ENCODE measurements at regions not wholly inside any gene's neighbourhood (a gene's known extent, or its start where the extent isn't known, plus 50 kb on each side); places are given as distances from the start of the nearest gene placed in this dataset.

GRCh38 chr12:75882421-75882820, 149.2 kb downstream of the PHLDA1 start:
- no peak overlapping the region for H3K4me2 ChIP-seq (ENCODE audit: extremely low read depth, insufficient read depth, low read length)
- H2AFZ ChIP-seq (ENCODE audit: low read length): no peak overlapping the region
- H3K4me3 ChIP-seq (replicated peaks in 1 of 4; ENCODE audit: control extremely low read depth in 1 of 4, insufficient read depth in 1 of 4, low read depth in 3 of 4, low read length in 4 of 4): no peak overlapping the region
- no peaks in the 10 kb centered on the region for H3K9me3 ChIP-seq (ENCODE audit: control insufficient read depth, insufficient read depth, low read depth, low read length)
- no peak overlapping the region for H3K27ac ChIP-seq (ENCODE audit: insufficient read depth, low read length)
- no peak for TF ChIP-seq CTCF (conservative IDR thresholded peaks at IDR 0.05 in 1 of 2, IDR thresholded peaks at IDR 0.05 in 1 of 2; ENCODE audit: low read depth in 1 of 2, low read length in 2 of 2)
- TF ChIP-seq EZH2 (IDR thresholded peaks at IDR 0.05; ENCODE audit: low read length, missing control alignments): no peak
- no peaks in the 10 kb centered on the region for H3K79me2 ChIP-seq (ENCODE audit: control insufficient read depth, insufficient read depth, low read length)
- H3K4me1 ChIP-seq (ENCODE audit: control insufficient read depth, extremely low read depth, insufficient read depth, low read length): no peaks in the 10 kb centered on the region
- H4K20me1 ChIP-seq (ENCODE audit: control insufficient read depth, extremely low read depth, insufficient read depth, low read length): no peaks in the 10 kb centered on the region
- DNase-seq (ENCODE audit: low read depth in 2 of 2): peak in 1 of 2 donors; percentile 40
- no peaks in the 10 kb centered on the region for H3K27me3 ChIP-seq (ENCODE audit: control insufficient read depth, insufficient read depth, low read length)
- no peaks in the 10 kb centered on the region for H3K36me3 ChIP-seq (ENCODE audit: control insufficient read depth, insufficient read depth, low read length)
- no peak overlapping the region for H3K9ac ChIP-seq (ENCODE audit: insufficient read depth, low read length)

- Histone ChIP-seq H3K27ac (ENCODE audit: insufficient read depth, low read length) (no peak overlapping the region), H3K36me3 (ENCODE audit: control insufficient read depth, insufficient read depth, low read length) (no peaks in the 10 kb centered on the region), H3K4me1 (ENCODE audit: control insufficient read depth, extremely low read depth, insufficient read depth, low read length) (no peaks in the 10 kb centered on the region), H4K20me1 (ENCODE audit: control insufficient read depth, extremely low read depth, insufficient read depth, low read length) (no peaks in the 10 kb centered on the region), H3K9ac (ENCODE audit: insufficient read depth, low read length) (no peak overlapping the region), H3K4me3 (replicated peaks in 1 of 4; ENCODE audit: control extremely low read depth in 1 of 4, insufficient read depth in 1 of 4, low read depth in 3 of 4, low read length in 4 of 4) (no peak overlapping the region), H3K4me2 (ENCODE audit: extremely low read depth, insufficient read depth, low read length) (no peak overlapping the region), H2AFZ (ENCODE audit: low read length) (no peak overlapping the region), H3K9me3 (ENCODE audit: control insufficient read depth, insufficient read depth, low read depth, low read length) (no peaks in the 10 kb centered on the region), H3K79me2 (ENCODE audit: control insufficient read depth, insufficient read depth, low read length) (no peaks in the 10 kb centered on the region), H3K27me3 (ENCODE audit: control insufficient read depth, insufficient read depth, low read length) (no peaks in the 10 kb centered on the region)
- peak; percentile 54 to 71 for DNase-seq (ENCODE audit: low read depth in 2 of 2)
- TF ChIP-seq EZH2 (IDR thresholded peaks at IDR 0.05; ENCODE audit: low read length, missing control alignments) (no peak), CTCF (conservative IDR thresholded peaks at IDR 0.05 in 1 of 2, IDR thresholded peaks at IDR 0.05 in 1 of 2; ENCODE audit: low read depth in 1 of 2, low read length in 2 of 2) (no peak)
Observed at GRCh38 chr12:75881920-75882319, 149.7 kb downstream of the PHLDA1 start.

- Histone ChIP-seq H2AFZ (ENCODE audit: low read length) (peak overlapping the region; percentile 49), H3K27ac (ENCODE audit: insufficient read depth, low read length) (peak overlapping the region; percentile 62)
- peak in 1 of 2 donors; percentile 86 for DNase-seq (ENCODE audit: low read depth in 2 of 2)
Observed at GRCh38 chr12:75877763-75878621, 153.6 kb downstream of the PHLDA1 start.

More at GRCh38 chr12:75877763-75878621, 153.6 kb downstream of the PHLDA1 start:
- Histone ChIP-seq H3K9me3 (ENCODE audit: control insufficient read depth, insufficient read depth, low read depth, low read length) (no peaks in the 10 kb centered on the region), H4K20me1 (ENCODE audit: control insufficient read depth, extremely low read depth, insufficient read depth, low read length) (no peaks in the 10 kb centered on the region), H3K27me3 (ENCODE audit: control insufficient read depth, insufficient read depth, low read length) (no peaks in the 10 kb centered on the region), H3K4me1 (ENCODE audit: control insufficient read depth, extremely low read depth, insufficient read depth, low read length) (peaks cover 2% of the 10 kb centered on the region), H3K4me2 (ENCODE audit: extremely low read depth, insufficient read depth, low read length) (peak overlapping the region; percentile 69), H3K36me3 (ENCODE audit: control insufficient read depth, insufficient read depth, low read length) (no peaks in the 10 kb centered on the region), H3K79me2 (ENCODE audit: control insufficient read depth, insufficient read depth, low read length) (no peaks in the 10 kb centered on the region), H3K4me3 (replicated peaks in 1 of 4; ENCODE audit: control extremely low read depth in 1 of 4, insufficient read depth in 1 of 4, low read depth in 3 of 4, low read length in 4 of 4) (no peak overlapping the region), H3K9ac (ENCODE audit: insufficient read depth, low read length) (no peak overlapping the region)
- TF ChIP-seq CTCF (conservative IDR thresholded peaks at IDR 0.05 in 1 of 2, IDR thresholded peaks at IDR 0.05 in 1 of 2; ENCODE audit: low read depth in 1 of 2, low read length in 2 of 2) (no peak), EZH2 (IDR thresholded peaks at IDR 0.05; ENCODE audit: low read length, missing control alignments) (no peak)
